K562 (cell line): ENCODE measurements at regions not wholly inside any gene's neighbourhood (a gene's known extent, or its start where the extent isn't known, plus 50 kb on each side); places are given as distances from the start of the nearest gene placed in this dataset.

ENCODE experiments used
- FOXA3 ChIP-seq, 2 experiments: fragments of 450-650 bp in 1 of 2; sonication (generic) in 1 of 2; formaldehyde crosslinking; IDR thresholded peaks in 1 of 2; conservative IDR thresholded peaks in 1 of 2; 2 replicates each; pipeline versions ENCODE4 v1.4.0 to v1.8.0; 2020 to 2022; ENCODE audit warnings: mild to moderate bottlenecking in 2 of 2, missing genetic modification reagents in 1 of 2
- JUND ChIP-seq, 2 experiments: IDR thresholded peaks; 2 replicates in 1 of 2; 3 replicates in 1 of 2; pipeline ENCODE4 v1.6.1; 2011; ENCODE audit warnings: borderline replicate concordance in 2 of 2, low read depth in 2 of 2, low read length in 2 of 2, improper control_type of control experiment in 1 of 2, missing biosample characterization in 1 of 2, missing genetic modification characterization in 1 of 2, missing genetic modification reagents in 1 of 2
- NUFIP1 ChIP-seq: fragments of 450-650 bp; IDR thresholded peaks from 2 replicates; pipeline ENCODE4 v1.6.1; 2018; ENCODE audit not compliant: partially characterized antibody
- RAD21 ChIP-seq, 2 experiments: fragments of 250-450 bp in 1 of 2; fragments of 450-650 bp in 1 of 2; sonication (Bioruptor Pico) in 1 of 2; formaldehyde crosslinking in 1 of 2; IDR thresholded peaks in 1 of 2; conservative IDR thresholded peaks in 1 of 2; 2 replicates each; pipeline versions ENCODE4 v1.4.0 to v1.8.0; 2020 to 2022; ENCODE audit warnings: mild to moderate bottlenecking in 2 of 2, moderate library complexity in 1 of 2
- TF ChIP-seq, protein P1 (sequence below): IDR thresholded peaks from 2 replicates; pipeline ENCODE4 v1.6.1; 2016; ENCODE audit warnings: missing genetic modification characterization, missing compliant biosample characterization
- TF ChIP-seq, protein P2 (sequence below), 3 experiments: IDR thresholded peaks in 2 of 3; conservative IDR thresholded peaks in 1 of 3; 2 replicates each; pipeline ENCODE4 v1.5.1; 2011 to 2012; ENCODE audit warnings: low read length in 3 of 3, mild to moderate bottlenecking in 3 of 3, control low read depth in 2 of 3, improper control_type of control experiment in 1 of 3, inconsistent platforms in 1 of 3, low read depth in 1 of 3, mixed read lengths in 1 of 3, moderate library complexity in 1 of 3; ENCODE audit not compliant: insufficient read depth in 2 of 3

DNA sequence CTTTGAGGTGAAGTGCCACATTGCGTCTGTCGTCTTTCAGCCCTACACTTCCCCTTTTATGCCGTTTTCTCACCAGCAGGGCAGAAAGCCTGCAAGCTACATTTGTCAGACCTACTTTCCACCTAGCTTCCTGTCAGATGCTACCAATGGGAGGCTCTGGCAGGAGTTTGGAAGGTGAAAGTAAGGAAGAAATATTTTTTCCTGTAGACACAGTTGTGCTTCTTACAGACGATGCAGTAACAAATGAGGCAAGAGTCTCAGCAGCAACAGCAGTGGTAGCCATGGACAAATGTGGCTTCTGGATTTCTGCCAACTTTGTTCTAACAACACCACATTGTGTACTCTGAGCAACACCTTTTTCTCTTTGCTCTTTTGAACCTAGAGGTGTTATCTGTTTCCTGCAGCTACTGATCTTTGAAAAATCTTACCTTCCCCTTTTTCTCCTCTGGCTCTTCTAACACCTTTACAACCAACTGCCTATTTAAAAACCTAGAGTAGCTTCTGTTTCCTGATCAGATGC is 70.6 kb upstream of the STT3B start (continued):
- TF ChIP-seq JUND (IDR thresholded peaks at IDR 0.05; ENCODE audit: borderline replicate concordance, low read depth, low read length) (no peak), JUND (tag; IDR thresholded peaks at IDR 0.05; ENCODE audit: borderline replicate concordance, low read depth, low read length) (0 out of 3 replicates have a peak, but pooled peaks have one; percentile 20), RAD21 (CRISPR knock-in tag; conservative IDR thresholded peaks at IDR 0.05 in 1 of 2, IDR thresholded peaks at IDR 0.05 in 1 of 2) (peak in 1 of 2 experiments; percentile 28; a peak in 2 of 4 replicates), NUFIP1 (no peak), FOXA3 (CRISPR knock-in tag; conservative IDR thresholded peaks at IDR 0.05 in 1 of 2, IDR thresholded peaks at IDR 0.05 in 1 of 2) (peak in 1 of 2 experiments; percentile 24; a peak in 1 of 4 replicates)
- TF ChIP-seq, protein P1, sequence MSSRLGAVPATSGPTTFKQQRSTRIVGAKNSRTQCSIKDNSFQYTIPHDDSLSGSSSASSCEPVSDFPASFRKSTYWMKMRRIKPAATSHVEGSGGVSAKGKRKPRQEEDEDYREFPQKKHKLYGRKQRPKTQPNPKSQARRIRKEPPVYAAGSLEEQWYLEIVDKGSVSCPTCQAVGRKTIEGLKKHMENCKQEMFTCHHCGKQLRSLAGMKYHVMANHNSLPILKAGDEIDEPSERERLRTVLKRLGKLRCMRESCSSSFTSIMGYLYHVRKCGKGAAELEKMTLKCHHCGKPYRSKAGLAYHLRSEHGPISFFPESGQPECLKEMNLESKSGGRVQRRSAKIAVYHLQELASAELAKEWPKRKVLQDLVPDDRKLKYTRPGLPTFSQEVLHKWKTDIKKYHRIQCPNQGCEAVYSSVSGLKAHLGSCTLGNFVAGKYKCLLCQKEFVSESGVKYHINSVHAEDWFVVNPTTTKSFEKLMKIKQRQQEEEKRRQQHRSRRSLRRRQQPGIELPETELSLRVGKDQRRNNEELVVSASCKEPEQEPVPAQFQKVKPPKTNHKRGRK (tag), result 0 out of 2 replicates have a peak, but pooled peaks have one; percentile 43
- TF ChIP-seq, protein P2, sequence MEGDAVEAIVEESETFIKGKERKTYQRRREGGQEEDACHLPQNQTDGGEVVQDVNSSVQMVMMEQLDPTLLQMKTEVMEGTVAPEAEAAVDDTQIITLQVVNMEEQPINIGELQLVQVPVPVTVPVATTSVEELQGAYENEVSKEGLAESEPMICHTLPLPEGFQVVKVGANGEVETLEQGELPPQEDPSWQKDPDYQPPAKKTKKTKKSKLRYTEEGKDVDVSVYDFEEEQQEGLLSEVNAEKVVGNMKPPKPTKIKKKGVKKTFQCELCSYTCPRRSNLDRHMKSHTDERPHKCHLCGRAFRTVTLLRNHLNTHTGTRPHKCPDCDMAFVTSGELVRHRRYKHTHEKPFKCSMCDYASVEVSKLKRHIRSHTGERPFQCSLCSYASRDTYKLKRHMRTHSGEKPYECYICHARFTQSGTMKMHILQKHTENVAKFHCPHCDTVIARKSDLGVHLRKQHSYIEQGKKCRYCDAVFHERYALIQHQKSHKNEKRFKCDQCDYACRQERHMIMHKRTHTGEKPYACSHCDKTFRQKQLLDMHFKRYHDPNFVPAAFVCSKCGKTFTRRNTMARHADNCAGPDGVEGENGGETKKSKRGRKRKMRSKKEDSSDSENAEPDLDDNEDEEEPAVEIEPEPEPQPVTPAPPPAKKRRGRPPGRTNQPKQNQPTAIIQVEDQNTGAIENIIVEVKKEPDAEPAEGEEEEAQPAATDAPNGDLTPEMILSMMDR (IDR thresholded peaks at IDR 0.05 in 2 of 3, conservative IDR thresholded peaks at IDR 0.05 in 1 of 3; ENCODE audit: insufficient read depth in 2 of 3, low read depth in 1 of 3, low read length in 3 of 3), result peak; percentile 3 to 29 (median 20); a peak in 1 of 6 replicates
